ENCODE measurements at regions not wholly inside any gene's neighbourhood (a gene's known extent, or its start where the extent isn't known, plus 50 kb on each side); places are given as distances from the start of the nearest gene placed in this dataset.

DNA sequence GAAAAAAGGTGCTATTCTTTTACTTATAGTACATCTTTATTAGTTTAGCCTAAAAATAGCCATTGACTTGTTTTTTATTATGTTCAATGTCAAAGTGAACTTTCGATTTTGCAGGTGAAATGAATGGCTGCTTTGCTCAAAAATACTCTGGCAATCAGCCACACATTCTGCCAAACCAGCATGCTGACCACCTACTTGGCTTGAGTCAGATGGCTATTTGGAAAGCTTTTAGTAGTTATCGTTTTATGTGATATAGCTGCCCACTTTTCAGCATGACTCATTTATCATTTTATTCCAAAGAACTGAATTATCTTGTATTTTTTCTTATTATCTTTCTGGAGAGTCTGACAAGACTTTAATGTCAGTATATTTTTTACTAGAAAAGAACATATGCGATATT, 1615.8 kb upstream of the TMEFF2 start:
- no peak for DNase-seq

DNA sequence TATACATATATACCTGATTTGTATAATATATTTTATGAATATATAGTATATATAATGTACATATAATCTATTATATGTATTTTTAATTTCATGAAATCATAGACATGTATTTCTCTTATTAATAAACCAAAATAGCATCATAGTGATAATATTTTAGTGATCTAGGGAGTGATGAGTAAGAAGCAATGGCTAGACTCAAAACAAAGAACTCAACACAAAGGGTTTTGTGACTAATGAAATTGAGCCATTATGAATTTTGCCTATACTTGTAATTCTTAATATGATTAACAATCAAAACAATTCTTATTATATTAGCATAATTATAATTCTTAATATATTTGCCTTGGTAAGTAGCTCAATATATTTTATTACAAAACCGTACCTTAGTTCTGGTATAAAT, 1614.1 kb upstream of the TMEFF2 start:
- no peak for DNase-seq

GRCh38 chr2:193806088-193806774, 1611.5 kb upstream of the TMEFF2 start:
- DNase-seq, result no peak

GRCh38 chr2:193796847-193797246, 1602.1 kb upstream of the TMEFF2 start:
- DNase-seq, result no peak

- no peak for DNase-seq
Measured at GRCh38 chr2:193793914-193794313, 1599.2 kb upstream of the TMEFF2 start.

- DNase-seq, result no peak
Measured at GRCh38 chr2:193783681-193784080, 1588.9 kb upstream of the TMEFF2 start.

GRCh38 chr2:193778293-193778692, 1583.6 kb upstream of the TMEFF2 start:
- no peak for DNase-seq

GRCh38 chr2:193776988-193777387, 1582.3 kb upstream of the TMEFF2 start:
- no peak for DNase-seq

GRCh38 chr2:193774166-193774565, 1579.4 kb upstream of the TMEFF2 start:
- no peak for DNase-seq

DNA sequence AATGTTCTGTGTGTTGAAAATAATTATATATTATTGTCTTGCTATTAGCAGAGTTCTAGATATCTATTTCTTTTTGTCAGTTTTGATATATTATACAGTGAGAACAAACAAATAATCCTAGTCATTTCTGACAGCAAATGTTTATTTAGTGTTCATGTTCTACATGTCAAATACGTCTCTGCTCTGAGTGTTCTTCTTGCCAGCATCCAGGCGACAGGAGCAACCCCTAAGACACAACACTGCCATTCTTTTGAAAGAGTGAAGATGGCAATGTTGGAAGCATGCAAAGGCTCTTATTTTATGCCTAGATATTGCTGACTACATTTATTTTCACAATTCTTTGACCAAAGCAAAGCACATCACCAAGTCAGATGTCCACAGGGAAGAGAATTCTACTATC, 1556.6 kb upstream of the TMEFF2 start:
- no peak for DNase-seq

DNA sequence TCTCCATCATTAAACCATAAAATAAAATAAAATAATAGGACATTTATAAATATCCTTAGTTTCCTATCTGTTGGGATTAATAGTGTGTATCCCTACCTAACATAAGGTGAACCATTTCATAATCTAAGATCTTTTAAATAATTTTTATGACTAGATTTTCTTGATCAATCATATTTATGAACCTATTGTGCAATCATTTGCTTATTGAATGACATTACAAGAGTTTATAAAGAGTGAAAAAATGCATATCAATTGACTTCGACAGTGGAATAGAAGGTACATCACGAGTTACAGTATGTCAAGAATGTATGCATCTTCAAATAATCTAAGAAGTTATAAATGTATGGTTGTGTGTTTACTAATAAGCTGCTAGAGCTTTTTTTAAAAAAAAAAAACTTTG, 1554.8 kb upstream of the TMEFF2 start:
- no peak for DNase-seq

DNA sequence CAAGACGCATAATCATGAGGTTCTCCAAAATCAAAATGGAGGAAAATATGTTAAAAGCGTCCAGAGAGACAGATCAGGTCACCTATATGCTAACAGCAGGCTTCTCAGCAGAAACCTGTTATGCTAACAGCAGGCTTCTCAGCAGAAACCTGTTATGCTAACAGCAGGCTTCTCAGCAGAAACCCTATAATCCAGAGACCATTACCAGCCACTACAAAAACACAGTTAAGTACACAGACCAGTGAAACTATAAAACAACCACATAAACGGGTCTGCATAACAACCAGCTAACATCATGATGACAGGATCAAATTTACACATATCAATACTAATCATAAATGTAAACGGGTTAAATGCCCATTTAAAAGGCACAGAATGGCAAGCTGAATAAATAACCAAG, 1548.4 kb upstream of the TMEFF2 start:
- no peak for DNase-seq

GRCh38 chr2:193738892-193739291, 1544.2 kb upstream of the TMEFF2 start:
- no peak for DNase-seq

DNA sequence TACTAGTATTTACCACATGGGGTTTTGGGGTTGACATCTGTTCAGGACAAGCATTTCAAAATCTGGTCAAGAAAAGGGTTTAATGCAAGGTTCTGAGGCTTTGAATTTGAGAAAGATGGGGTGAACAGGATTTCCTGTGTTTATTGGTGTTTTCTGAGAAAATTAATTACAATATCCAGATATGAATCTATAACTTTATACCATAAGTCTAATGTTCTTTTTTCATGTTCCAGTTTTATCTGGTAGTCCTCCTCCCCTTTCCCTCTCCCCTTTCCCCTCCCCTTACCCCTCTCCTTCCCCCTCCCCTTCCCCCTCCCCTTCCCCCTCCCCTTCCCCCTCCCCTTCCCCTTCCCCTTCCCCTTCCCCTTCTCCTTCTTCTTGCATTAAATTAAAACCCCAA, 1518.2 kb upstream of the TMEFF2 start:
- DNase-seq, result no peak

GRCh38 chr2:193703411-193703810, 1508.7 kb upstream of the TMEFF2 start:
- no peak for DNase-seq

- DNase-seq, result no peak
Measured at GRCh38 chr2:193701484-193701883, 1506.8 kb upstream of the TMEFF2 start.

GRCh38 chr2:193695367-193695766, 1500.6 kb upstream of the TMEFF2 start:
- no peak for DNase-seq

- DNase-seq, result no peak
Measured at GRCh38 chr2:193693758-193694157, 1499.0 kb upstream of the TMEFF2 start.

GRCh38 chr2:193690572-193690971, 1495.8 kb upstream of the TMEFF2 start:
- no peak for DNase-seq

DNA sequence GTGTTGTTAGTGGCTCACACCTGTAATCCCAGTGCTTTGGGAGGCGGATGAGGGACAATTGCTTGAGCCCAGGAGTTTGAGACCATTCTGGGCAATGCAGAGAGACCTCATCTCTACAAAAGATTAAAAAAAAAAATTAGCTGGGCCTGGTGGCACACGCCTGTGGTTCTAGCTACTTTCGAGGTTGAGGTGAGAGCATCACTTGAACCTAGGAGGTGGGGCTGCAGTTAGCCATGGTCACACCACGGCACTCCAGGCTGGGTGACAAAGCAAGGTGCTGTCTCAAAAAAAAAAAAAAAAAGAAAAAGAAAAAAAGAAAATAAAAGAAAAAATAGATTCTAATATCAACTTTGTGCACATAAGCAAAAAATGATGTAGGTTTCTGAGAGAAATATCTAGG, 1492.5 kb upstream of the TMEFF2 start:
- no peak for DNase-seq

- no peak for DNase-seq
Measured at GRCh38 chr2:193679847-193680246, 1485.1 kb upstream of the TMEFF2 start.

- DNase-seq, result no peak
Measured at GRCh38 chr2:193670478-193670877, 1475.7 kb upstream of the TMEFF2 start.

DNA sequence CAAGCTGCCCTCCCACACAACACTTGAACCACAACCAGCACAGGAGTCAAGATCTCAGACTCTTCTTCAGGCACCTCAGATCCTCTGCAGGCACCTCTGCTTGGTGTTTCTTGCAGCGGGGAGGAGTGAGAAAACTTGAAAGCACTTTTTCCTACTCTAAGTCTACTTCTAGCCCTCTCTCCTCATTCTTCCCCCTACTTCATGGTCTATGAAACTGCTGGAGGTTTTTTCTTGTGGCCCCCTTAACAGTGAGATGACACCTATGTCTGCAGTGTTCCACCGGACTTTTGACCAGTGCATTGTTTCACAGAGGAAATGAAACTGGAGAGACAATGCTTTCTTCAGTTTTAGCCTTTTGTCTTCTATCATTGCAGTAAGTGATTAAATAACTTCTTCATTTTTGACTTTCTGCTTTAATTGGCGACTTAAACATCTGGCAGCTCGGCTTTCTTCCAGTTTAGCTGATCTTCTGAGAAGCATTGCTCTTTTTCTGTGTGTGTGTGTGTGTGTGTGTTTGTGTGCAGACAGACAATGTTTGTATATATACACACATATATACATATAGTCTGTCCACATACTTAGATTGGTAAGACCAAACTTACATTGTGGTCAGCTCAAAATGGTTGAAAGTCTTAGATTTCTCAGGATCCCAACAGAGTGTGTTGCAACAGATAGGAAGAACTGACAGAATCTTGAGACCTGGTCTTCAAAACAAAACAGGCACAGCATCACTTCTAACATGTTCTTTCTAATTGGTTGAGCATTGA, 1474.0 kb upstream of the TMEFF2 start:
- no peak for DNase-seq

All from nucleus accumbens (tissue), 56 donors.